ENCODE measurements at regions not wholly inside any gene's neighbourhood (a gene's known extent, or its start where the extent isn't known, plus 50 kb on each side); places are given as distances from the start of the nearest gene placed in this dataset.
"Not testable (repeated sequence)": the region's sequence is repeated elsewhere in the genome, so short reads cannot be mapped to it uniquely, and the experiment has no call there.

DNA sequence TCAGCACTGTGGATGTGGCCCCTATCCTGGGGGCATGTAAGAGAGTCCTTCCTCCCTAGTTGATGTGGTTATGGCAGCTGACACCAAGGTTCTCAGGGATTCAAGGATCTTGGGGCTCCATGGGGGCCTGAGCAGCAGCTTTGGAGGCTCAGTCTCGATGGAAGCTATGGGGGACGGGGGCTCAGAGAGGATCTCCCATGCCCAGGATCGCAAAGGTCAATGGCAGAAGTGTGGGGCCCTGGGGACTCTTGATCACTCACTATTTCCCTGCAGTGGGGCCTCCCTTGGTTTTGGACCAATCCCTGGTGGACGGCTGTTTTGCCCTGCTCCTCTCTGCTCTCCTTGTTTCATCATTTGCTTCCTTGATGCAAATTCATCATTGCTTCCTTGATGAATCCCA is 885.9 kb downstream of the CDH8 start:
- DNase-seq, result no peak

DNA sequence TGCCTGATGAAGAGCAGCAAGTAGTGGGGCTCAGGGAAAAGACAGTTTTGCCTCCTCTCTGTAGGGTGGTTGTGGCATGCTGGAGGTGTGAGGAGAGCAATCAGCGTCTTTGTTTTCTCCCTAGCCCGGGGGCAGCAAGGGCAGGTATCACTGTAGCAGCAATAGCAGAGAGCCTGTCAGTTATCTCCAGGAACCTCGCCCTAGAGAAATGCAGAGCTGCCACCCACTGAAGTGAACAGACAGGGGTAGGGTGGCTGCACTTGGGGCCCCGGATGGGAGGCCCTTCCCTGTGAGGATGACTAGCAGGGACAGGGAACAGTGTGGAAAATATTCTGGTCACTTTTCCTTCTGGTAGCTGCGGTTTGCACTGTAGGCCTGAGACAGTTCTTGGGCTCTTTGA is 886.5 kb downstream of the CDH8 start:
- DNase-seq, result no peak

DNA sequence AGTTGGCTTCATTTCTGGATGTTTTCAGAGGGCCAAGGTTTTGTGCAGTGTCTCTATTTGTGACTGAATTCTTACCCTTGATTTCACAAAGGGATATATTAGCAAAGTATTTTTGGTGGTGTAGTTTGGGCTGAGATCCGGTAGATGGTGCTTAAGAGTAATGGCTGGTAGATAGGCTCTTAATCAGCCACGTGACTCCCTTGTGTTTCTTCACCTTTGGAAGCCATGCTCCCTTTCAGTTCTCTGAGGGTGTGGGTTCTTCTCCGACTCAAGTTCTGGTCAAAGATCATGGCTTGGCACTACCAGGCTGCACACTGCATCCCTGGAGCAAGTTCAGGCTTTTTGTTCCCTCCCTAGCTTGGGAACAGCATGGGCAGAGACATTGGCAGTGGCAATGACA is 887.3 kb downstream of the CDH8 start:
- DNase-seq, result no peak

- DNase-seq, result no peak
These were observed 889.8 kb downstream of the CDH8 start for GRCh38 chr16:61146429-61146828.

DNA sequence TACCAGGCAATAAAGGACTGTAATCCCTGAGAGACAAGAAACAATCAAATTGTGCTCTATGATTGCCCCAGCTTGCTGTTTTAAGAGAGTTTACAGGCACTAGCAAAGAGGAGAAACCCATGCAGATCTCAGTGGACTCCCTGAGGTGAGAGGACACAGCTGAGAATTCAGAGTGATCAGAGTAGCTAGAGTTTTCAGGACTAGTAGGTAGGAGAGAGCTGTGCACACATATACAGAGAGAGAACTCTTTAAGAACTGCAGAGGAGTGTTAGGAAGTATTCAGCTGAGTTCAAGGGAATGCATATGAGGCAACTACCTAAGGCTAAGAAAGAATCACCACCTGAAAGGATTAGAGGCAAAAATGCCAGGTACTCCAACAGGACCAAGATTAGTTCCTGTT is 904.8 kb downstream of the CDH8 start:
- DNase-seq, result no peak

DNA sequence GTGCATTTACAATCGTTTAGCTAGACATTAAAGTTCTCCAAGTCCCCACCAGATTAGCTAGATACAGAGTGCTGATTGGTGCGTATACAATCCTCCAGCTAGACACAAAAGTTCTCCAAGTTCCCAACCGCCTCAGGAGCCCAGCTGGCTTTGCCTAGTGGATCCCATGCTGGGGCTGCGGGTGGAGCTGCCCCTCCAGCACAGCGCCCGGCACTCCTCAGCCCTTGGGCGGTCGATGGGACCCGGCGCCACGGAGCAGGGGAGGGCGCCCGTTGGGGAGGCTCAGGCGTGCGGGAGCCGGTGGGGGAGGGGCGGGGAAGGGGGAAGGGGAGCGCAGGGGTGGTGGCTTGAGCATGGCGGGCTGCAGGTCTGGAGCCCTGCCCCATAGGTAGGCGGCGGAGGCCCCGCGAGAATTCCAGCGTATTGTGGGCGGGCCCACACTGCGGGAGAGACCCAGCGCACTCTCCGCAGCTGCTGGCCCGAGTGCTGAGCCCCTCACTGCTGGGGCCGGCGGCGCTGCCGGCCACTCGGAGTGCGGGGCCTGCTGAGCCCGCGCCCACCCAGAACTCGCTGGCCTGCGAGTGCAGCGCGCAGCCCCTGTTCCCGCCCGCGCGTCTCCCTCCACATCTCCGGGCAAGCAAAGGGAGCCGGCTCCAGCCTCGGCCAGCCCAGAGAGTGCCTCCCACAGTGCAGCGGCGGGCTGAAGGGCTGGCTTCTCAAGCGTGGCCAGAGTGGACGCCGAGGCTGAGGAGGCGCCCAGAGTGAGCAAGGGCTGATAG is 907.5 kb downstream of the CDH8 start:
- DNase-seq, result no peak

GRCh38 chr16:61105544-61105943 is 930.7 kb downstream of the CDH8 start:
- DNase-seq, result no peak

DNA sequence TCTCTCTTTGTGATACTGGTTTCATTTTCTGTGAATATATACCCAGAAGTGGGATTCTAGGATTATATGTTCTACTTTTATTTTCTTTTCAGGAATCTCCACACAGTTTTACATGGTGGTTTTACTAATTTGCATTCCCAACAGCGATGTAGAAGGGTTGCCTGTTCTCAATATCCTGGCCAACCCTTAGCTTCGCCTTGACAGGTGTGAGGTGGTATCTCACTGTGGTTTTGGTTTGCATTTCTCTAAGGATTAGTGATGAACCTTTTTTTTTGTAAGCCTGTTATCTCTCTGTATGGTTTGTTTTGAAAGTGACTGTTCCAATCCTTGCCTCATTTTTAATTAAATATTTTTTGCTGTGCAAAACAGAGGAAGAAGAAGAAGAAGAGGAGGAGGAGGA is 937.7 kb downstream of the CDH8 start:
- no peak for DNase-seq

- DNase-seq, result not testable (repeated sequence)
These were observed 944.9 kb downstream of the CDH8 start for GRCh38 chr16:61091300-61091699.

DNA sequence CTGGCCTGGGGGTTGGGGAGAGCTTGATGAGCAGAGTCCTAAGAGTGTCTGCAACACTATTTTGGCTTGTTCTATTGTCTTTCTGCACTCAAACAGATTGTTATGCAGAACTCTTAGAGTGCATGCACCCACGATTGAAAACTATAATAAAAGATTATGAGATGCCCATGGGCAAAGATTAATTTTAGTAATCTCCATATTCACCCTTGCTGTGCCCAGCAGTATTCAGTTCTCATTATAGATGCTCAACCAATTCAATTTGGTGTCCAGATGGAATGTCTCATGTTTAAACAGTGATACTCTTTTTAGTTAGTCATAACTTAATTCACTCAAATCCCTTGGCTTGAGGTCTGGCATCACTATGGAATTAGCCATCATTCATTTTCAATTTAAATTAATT is 952.5 kb downstream of the CDH8 start:
- no peak for DNase-seq

- DNase-seq, result no peak
These were observed 961.9 kb downstream of the CDH8 start for GRCh38 chr16:61074324-61074723.

- DNase-seq, result no peak
These were observed 978.6 kb downstream of the CDH8 start for GRCh38 chr16:61057635-61058034.

GRCh38 chr16:61050547-61050946 is 985.7 kb downstream of the CDH8 start:
- no peak for DNase-seq

- no peak for DNase-seq
These were observed 990.3 kb downstream of the CDH8 start for GRCh38 chr16:61045931-61046330.

DNA sequence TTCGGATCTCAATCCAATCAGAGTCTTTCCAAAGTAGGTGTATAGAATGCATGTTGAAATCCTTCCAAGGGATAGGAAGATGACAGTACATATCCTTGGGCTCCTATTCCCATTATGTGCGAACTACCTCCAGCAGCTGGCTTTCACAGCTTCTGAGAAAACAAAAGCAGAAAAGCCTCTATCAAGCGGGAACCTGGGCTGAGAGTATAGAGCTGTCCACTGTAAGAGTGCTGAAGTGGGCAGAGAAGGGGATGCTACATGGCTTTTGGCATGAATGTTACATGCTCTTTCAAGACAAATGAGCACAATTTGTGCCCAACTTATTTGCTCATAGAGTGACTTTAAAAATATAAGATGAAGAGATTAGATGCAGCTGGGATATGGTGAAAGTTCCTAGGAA is 993.5 kb downstream of the CDH8 start:
- DNase-seq, result no peak

DNA sequence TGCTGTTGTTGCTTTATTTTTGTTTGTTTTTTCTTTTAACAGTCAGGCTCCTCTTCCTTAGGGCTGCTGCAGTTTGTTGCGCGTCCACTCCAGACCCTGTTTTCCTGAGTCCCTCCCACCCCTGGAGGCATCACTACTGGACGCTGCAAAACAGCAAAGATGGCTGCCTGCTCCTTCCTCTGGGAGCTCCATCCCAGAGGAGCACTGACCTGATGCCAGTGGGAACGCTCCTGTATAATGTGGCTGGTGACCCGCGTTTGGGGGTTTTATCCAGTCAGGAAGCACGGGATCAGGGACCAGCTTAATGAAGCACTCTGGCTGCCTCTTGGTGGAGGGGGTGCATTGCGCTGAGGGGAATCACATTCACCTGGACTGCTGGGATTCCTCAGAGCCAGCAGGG is 1005.6 kb downstream of the CDH8 start:
- DNase-seq, result no peak

GRCh38 chr16:61024180-61024900 is 1011.9 kb downstream of the CDH8 start:
- no peak for DNase-seq

DNA sequence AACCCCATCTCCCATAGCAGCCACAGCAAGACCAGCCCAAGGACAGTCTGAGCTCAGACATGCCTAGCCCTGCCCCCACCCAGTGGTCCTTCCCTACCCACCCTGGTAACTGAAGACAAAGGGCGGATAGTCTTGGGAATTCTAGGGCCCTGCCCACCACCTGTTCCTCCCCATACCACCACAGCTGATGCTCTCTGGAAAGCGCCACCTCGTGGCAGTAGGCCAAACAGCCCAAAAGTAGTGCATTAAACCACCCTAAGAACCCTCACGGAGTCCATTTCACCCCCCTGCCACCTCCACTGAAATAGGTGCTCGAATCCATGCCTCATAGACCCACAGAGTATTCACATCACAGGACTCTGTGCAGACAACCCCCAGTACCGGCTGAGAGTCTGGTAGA is 1021.4 kb downstream of the CDH8 start:
- DNase-seq, result no peak

DNA sequence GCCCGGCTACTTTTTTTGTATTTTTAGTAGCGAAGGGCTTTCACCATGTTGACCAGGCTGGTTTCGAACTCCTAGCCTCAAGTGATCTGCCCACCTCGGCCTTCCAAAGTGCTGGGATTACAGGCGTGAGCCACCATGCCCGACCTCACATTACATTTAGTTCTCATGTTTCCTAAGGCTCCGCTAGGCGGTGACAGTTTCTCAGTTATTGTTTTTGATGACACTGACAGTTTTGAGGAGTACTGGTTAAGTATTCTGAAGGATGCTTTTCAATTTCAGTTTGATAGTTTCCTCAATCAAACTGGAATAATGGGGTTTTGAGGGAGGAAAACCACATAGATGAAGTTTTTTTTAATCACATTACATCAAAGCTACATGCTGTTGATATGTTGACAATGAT is 1028.5 kb downstream of the CDH8 start:
- DNase-seq, result no peak

DNA sequence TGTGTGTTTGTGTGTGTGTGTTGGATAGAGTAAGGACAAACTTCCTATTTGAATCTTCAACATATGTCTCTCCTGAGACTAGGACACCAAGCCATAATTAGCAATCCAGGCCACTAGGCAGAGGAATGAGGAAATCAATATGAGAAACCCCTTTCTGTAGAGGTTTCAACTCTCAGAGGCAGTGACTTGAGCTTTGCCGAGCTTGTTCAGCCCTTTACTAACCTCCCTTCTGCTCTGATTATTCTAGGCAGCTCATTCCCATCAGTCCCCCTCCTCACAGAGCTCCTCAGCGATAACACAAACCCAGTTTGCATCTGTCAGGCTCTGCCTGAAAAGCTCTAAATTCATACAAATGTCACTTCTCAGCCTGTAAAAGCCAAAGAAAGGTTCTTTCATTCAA is 1030.3 kb downstream of the CDH8 start:
- no peak for DNase-seq

- no peak for DNase-seq
These were observed 1033.6 kb downstream of the CDH8 start for GRCh38 chr16:61002479-61003204.

GRCh38 chr16:60991886-60992285 is 1044.4 kb downstream of the CDH8 start:
- no peak for DNase-seq

DNA sequence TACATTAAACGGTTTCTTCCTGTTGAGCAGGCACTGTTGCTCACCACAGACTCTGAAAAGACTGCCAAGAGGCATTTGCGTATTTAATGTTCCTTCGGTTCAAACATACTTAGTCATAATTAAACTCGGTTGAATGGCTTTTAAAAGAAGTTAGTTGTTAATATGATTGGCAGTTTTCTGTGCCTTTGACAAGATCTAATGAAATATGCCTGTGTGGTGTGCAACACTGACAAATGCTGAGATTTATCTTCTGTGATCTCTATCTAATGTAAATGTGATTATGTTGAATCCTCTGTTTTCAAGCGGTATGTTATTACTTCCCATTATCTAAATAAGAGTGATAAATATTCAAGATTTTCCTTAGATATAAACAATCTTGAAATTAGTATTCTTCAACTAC is 1046.6 kb downstream of the CDH8 start:
- no peak for DNase-seq

- DNase-seq, result no peak
These were observed 1057.1 kb downstream of the CDH8 start for GRCh38 chr16:60979119-60979518.
